Left lung (tissue), 4 donors: ENCODE measurements at regions not wholly inside any gene's neighbourhood (a gene's known extent, or its start where the extent isn't known, plus 50 kb on each side); places are given as distances from the start of the nearest gene placed in this dataset.

Experiments
- ATAC-seq: fragments of 200-7000 bp; cut with Tn5 transposase; one replicate; pipeline ENCODE4 v1.9.1; 2020; ENCODE audit warnings: moderate library complexity
- DNase-seq, 4 donors: peaks; one replicate each; pipeline ENCODE4 v3.0.0-alpha.2; 2013 to 2020
- H3K27ac ChIP-seq, 2 donors: fragments of 200-600 bp; sonication (generic) in 1 of 2; one replicate each; pipeline versions ENCODE4 v1.5.0 to v1.8.0; 2020 to 2021
- H3K27me3 ChIP-seq, 2 donors: fragments of 200-600 bp; sonication (generic) in 1 of 2; one replicate each; pipeline versions ENCODE4 v1.5.0 to v1.8.0; 2020 to 2021
- H3K36me3 ChIP-seq, 2 donors: fragments of 200-600 bp; sonication (generic) in 1 of 2; one replicate each; pipeline versions ENCODE4 v1.5.0 to v1.8.0; 2020 to 2021
- H3K4me1 ChIP-seq, 2 donors: fragments of 200-600 bp; one replicate each; pipeline ENCODE4 v1.8.0; 2021
- H3K4me3 ChIP-seq, 2 donors: fragments of 200-600 bp; sonication (generic) in 1 of 2; one replicate each; pipeline versions ENCODE4 v1.5.0 to v1.8.0; 2020 to 2021; ENCODE audit warnings: mild to moderate bottlenecking in 1 of 2
- H3K9me3 ChIP-seq, 2 donors: fragments of 200-600 bp; sonication (generic) in 1 of 2; one replicate each; pipeline versions ENCODE4 v1.5.0 to v1.8.0; 2020 to 2021
- CTCF ChIP-seq, 2 donors: fragments of 200-600 bp; sonication (generic) in 1 of 2; IDR thresholded peaks; one replicate each; pipeline versions ENCODE4 v1.5.0 to v1.8.0; 2021; ENCODE audit warnings: antibody characterized with exemption in 2 of 2
- intact Hi-C, 2 donors: fragments of 100-400 bp; cut with DNase I; formaldehyde crosslinking; loops; one replicate each; pipeline versions ENCODE4 v1.11.2 to v1.14.2; 2022
- donor health status: DM: no; HTN: yes; CAD: no.
- donor health status: DM: no; HTN: no; CAD: no.

- H3K4me3 ChIP-seq: no peak overlapping the region
- no peak for TF ChIP-seq CTCF (IDR thresholded peaks at IDR 0.05)
- H3K4me1 ChIP-seq: no peaks in the 10 kb centered on the region
- H3K36me3 ChIP-seq: no peaks in the 10 kb centered on the region
- DNase-seq: no peak
- no peaks in the 10 kb centered on the region for H3K9me3 ChIP-seq
- intact Hi-C loops: no loop called here
- peaks cover 0 to 7% of the 10 kb centered on the region in 2 donors for H3K27me3 ChIP-seq
- H3K27ac ChIP-seq: no peak overlapping the region
- ATAC-seq: no peak
Observed at GRCh38 chr16:47884116-47884725, 271.6 kb downstream of the ABCC12 start.

GRCh38 chr16:47881574-47881973, 274.2 kb downstream of the ABCC12 start:
- no peak for DNase-seq
- H3K36me3 ChIP-seq: no peaks in the 10 kb centered on the region
- no peaks in the 10 kb centered on the region for H3K9me3 ChIP-seq
- TF ChIP-seq CTCF (IDR thresholded peaks at IDR 0.05): no peak
- H3K4me1 ChIP-seq: no peaks in the 10 kb centered on the region
- ATAC-seq: no peak
- intact Hi-C loops: no loop called here
- H3K27ac ChIP-seq: no peak overlapping the region
- H3K27me3 ChIP-seq: no peaks in the 10 kb centered on the region
- no peak overlapping the region for H3K4me3 ChIP-seq

GRCh38 chr16:47880653-47881052, 275.1 kb downstream of the ABCC12 start:
- Histone ChIP-seq H3K4me1 (no peaks in the 10 kb centered on the region), H3K27me3 (no peaks in the 10 kb centered on the region), H3K36me3 (no peaks in the 10 kb centered on the region), H3K27ac (no peak overlapping the region), H3K4me3 (no peak overlapping the region), H3K9me3 (no peaks in the 10 kb centered on the region)
- intact Hi-C loops: no loop called here
- no peak for DNase-seq
- no peak for ATAC-seq
- TF ChIP-seq CTCF (IDR thresholded peaks at IDR 0.05): no peak

DNA sequence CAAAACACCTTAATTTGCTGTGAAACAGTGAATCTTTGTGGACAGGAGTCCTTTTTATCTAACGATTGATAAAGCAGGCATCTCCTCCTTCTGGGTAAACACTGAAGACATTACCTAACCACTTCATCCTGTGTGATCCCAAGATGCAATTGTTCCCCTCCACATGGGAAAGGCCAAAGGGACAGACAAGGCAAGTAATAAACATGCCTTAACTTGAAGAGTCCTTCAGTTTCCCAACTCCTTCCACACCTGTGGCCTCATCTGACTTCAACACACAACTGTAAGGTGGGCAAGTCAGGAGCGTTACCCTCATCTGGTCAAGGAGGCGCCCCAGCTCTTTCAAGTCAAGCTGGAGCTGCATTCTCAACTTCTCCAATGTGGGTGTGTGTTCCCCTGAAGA, 278.6 kb downstream of the ABCC12 start:
- H3K27ac ChIP-seq: no peak overlapping the region
- no peak for ATAC-seq
- no peaks in the 10 kb centered on the region for H3K36me3 ChIP-seq
- no peak overlapping the region for H3K4me3 ChIP-seq
- H3K9me3 ChIP-seq: no peaks in the 10 kb centered on the region
- intact Hi-C loops: no loop called here
- DNase-seq: no peak
- no peaks in the 10 kb centered on the region for H3K4me1 ChIP-seq
- H3K27me3 ChIP-seq: no peaks in the 10 kb centered on the region
- no peak for TF ChIP-seq CTCF (IDR thresholded peaks at IDR 0.05)

DNA sequence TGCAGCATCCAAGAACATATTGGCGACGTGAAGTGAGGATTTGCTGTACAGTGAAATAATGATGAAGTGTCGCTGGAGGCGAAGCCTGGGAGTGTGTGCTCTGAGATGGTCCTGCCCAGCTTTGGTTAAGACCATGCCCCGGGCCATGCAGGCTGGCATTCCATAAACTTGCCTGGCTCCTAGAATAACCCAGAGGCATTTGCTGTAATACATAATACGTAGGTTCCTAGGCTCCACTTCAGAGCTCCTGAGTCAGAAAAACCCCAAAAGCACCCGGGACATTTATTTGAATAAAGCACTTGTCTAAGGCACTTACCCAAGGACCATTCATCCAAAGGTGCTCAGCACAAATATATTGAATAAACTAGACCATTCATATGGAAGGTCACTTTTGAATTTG, 279.3 kb downstream of the ABCC12 start:
- Histone ChIP-seq H3K9me3 (no peaks in the 10 kb centered on the region), H3K4me3 (no peak overlapping the region), H3K27ac (no peak overlapping the region), H3K36me3 (no peaks in the 10 kb centered on the region), H3K27me3 (no peaks in the 10 kb centered on the region), H3K4me1 (no peaks in the 10 kb centered on the region)
- TF ChIP-seq CTCF (IDR thresholded peaks at IDR 0.05): no peak
- DNase-seq (peak in 1 of 4 donors; percentile 44), ATAC-seq (peak; percentile 84)
- intact Hi-C loops: no loop called here
